Skin epidermis (tissue), 12 donors: ENCODE measurements at regions not wholly inside any gene's neighbourhood (a gene's known extent, or its start where the extent isn't known, plus 50 kb on each side); places are given as distances from the start of the nearest gene placed in this dataset.

Source experiments
- H3K27ac ChIP-seq, 21 experiments: fragments of 200-600 bp; sonication (generic) in 11 of 21; one replicate each; pipeline ENCODE4 v1.5.0; 2020; ENCODE audit warnings: mild to moderate bottlenecking in 3 of 21, inconsistent platforms in 2 of 21, moderate library complexity in 2 of 21
- H3K4me3 ChIP-seq, 7 experiments: fragments of 200-600 bp; sonication (generic) in 2 of 7; one replicate each; pipeline ENCODE4 v1.5.0; 2020; ENCODE audit warnings: inconsistent platforms in 2 of 7, mild to moderate bottlenecking in 2 of 7, moderate library complexity in 1 of 7

- Histone ChIP-seq H3K4me3 (no peak overlapping the region), H3K27ac (no peak overlapping the region)
These were observed 740.5 kb downstream of the BRD1 start for GRCh38 chr22:49087198-49087597.

- H3K4me3 ChIP-seq: no peak overlapping the region
- H3K27ac ChIP-seq: no peak overlapping the region
These were observed 741.0 kb downstream of the BRD1 start for GRCh38 chr22:49086606-49087157.

DNA sequence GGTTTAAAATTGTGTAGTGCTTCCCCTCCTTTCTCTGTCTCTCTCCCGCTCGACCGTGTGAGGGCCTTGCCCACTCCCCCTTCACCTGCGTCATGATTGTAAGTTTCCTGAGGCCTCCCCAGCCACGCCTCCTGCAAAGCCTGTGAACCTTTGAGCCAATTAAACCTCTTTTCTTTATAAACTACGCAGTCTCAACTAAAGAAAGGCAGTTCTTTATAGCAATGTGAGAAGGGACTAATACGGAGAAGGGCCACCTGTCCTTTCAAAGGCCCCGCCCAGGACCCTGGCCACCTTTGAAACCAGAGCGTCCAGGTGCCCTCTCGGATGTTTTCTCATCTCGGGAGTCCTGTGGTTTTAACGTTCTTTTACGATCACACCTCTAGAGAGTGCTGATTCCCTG lies 741.5 kb downstream of the BRD1 start:
- Histone ChIP-seq H3K4me3 (no peak overlapping the region), H3K27ac (no peak overlapping the region)

DNA sequence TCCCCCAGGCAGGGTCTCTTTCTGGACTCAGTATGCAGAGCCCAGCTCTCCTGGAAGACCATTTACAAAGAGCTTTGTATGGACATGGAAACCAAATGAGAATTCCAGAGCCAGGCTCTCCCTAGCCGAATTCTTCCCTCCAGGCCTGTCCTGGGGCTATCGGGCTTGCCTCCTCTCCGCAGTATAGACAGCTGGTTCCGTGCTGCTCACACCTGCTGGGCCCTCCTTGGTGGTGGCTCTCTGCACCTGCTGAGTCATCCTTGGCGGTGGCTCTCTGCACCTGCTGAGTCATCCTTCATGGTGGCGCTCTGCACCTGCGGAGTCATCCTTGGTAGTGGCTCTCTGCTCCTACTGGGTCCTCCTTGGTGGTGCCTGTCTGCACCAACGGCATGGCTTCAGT lies 743.5 kb downstream of the BRD1 start:
- no peak overlapping the region for H3K27ac ChIP-seq
- no peak overlapping the region for H3K4me3 ChIP-seq

- Histone ChIP-seq H3K27ac (no peak overlapping the region), H3K4me3 (no peak overlapping the region)
These were observed 744.1 kb downstream of the BRD1 start for GRCh38 chr22:49083607-49084006.

- H3K27ac ChIP-seq: no peak overlapping the region
- no peak overlapping the region for H3K4me3 ChIP-seq
These were observed 745.2 kb downstream of the BRD1 start for GRCh38 chr22:49082451-49082850.

- Histone ChIP-seq H3K4me3 (no peak overlapping the region), H3K27ac (no peak overlapping the region)
These were observed 745.7 kb downstream of the BRD1 start for GRCh38 chr22:49081926-49082325.

- no peak overlapping the region for H3K27ac ChIP-seq
These were observed 746.4 kb downstream of the BRD1 start for GRCh38 chr22:49081261-49081666.

GRCh38 chr22:49080631-49081030 lies 747.0 kb downstream of the BRD1 start:
- Histone ChIP-seq H3K27ac (no peak overlapping the region), H3K4me3 (no peak overlapping the region)

More at GRCh38 chr22:49081261-49081666, 746.4 kb downstream of the BRD1 start:
- no peak overlapping the region for H3K4me3 ChIP-seq

DNA sequence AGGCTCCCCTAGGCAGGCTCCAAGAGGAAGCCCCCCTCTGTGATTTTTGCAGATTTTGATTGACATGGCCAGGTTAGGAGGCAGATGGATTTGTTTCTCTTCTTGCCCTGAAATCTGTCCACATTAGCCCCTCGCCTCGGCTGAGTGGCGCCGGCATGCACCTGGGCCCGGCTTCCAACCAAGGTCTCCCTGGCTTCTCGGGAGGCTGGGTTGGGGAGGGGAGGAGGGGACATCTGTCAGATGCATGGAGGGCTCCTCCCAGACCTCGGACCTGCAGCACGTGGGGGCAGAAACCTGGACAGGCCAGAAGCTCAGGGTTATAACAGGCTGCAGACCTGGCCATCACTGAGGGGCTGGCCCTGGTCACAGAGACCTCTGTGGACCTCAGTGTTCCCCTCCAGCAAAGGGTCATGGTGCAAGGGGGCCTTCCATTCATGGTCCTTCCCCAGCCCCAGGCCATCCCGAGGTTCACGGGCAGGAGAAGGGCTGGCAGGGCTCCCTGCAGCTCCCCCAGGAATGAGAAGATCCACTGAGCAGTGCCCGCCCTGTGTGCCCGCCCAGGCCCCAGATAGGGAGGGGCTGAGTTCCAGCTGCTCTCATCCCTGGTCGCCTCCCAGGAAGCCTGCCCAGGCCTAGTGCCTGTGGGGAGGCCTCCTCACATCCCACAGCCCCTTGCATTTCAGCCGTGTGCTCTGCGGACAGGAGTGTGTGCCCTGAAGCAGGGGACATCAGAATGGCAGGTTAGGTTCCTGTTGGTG lies 747.8 kb downstream of the BRD1 start:
- Histone ChIP-seq H3K27ac (no peak overlapping the region), H3K4me3 (no peak overlapping the region)

DNA sequence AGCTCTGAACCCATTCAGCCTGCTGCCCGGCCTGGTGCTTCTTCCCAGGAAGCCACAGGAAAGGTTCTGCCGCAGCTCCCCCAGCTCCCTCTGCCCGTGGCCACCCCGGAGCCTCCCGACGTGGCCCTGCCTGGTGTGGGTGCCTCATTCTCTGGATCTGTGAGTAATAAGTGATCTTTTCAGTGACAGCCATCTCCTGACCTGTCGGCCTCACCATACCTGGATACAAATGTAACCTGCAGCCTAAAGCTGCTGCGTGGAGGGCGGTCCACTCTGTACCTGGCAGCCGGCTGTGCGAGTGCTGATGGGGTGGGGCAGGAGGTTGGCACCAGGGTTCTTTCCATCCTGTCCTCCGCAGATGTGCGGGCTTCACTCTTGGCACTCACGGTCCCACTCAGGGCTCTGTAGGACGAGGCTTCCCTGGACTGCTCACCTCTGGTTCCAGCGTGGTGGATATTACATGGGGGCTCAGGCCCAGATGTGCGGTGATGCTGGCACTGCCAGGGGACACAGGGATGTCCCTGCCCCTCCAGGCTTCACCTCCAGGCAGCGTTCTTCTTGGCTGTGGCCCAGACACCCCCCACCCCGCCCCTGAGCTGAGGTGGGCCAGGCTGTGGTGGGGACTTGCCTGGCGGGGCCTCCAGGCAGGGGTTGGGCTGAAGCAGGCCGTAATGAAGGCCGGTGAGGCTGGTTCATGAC lies 748.5 kb downstream of the BRD1 start:
- H3K4me3 ChIP-seq: no peak overlapping the region
- H3K27ac ChIP-seq: no peak overlapping the region

- no peak overlapping the region for H3K4me3 ChIP-seq
- H3K27ac ChIP-seq: no peak overlapping the region
These were observed 749.5 kb downstream of the BRD1 start for GRCh38 chr22:49078076-49078710.

GRCh38 chr22:49077586-49077985 lies 750.1 kb downstream of the BRD1 start:
- H3K4me3 ChIP-seq: no peak overlapping the region
- H3K27ac ChIP-seq: no peak overlapping the region

DNA sequence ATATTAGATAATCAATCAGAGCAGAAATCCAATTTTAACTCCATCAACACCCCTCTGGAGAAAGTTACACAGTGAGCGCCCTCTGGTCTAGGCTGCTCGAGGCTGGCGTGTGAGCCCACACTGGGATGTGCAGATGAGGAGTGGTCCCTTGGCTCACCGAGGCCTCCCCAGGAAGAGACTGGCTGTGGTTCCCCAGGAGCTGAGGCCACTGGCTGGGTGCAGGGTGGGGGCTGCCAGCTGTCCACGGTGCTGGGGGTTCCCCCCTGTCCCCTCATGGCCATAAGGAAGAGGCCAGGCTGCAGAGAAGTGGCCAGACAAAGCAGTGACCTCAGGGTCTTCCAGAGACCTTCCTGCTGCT lies 750.7 kb downstream of the BRD1 start:
- Histone ChIP-seq H3K4me3 (no peak overlapping the region), H3K27ac (no peak overlapping the region)

DNA sequence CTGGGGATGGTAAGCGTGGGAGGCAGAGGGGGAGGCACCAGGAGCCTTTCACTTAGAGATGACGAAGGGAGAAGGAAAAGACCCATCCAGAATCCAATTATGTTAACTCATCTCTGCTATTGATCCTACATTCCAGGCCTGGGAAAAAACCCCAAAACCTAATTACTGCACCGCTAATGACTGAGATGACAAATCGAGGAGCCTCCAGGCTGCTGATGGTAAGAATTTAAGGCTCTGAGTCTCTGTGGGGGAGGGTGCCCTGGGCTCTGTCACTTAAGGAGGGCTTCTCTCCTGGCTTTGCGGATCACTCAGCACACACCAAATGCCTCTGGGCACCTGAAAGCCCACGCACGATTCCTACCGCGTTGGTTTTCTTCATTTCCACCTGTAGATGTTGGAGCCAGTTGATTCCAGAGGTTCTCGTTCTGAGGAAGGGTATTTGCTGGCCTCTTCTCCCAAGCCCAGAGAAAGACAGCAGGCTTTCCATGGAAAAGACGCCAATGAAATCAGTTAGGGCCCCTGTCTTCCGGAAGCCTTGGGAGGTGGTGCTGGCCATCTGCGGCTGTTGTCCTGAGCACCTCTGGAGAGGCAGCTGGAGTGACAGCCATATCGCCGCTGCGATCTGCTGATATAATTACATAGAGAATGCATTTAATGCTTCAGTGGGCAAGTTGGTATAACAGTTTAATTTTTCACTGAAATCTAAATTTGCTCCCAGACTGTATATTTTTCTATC lies 751.2 kb downstream of the BRD1 start:
- no peak overlapping the region for H3K4me3 ChIP-seq
- H3K27ac ChIP-seq: no peak overlapping the region

DNA sequence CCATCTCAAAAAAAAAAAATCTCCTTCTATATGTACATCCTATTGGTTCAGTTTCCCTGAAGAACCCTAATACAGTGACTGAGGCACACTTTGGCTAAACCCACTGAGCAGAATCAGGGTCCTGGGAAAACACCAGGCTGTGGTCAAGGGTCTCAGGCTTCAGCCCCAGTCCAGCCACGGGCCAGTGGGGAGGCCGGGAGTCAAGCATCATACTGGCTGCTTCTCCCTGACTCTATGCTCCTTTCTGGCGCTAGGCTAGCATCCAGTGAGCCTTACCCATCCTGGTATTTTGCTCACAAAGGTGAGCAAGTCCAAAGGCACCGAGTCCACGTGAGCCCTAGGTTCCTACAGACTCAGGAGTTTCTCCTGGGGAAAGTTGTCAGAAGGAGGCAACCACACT lies 752.5 kb downstream of the BRD1 start:
- Histone ChIP-seq H3K27ac (no peak overlapping the region), H3K4me3 (no peak overlapping the region)

GRCh38 chr22:49073873-49074417 lies 753.7 kb downstream of the BRD1 start:
- Histone ChIP-seq H3K4me3 (no peak overlapping the region), H3K27ac (no peak overlapping the region)

DNA sequence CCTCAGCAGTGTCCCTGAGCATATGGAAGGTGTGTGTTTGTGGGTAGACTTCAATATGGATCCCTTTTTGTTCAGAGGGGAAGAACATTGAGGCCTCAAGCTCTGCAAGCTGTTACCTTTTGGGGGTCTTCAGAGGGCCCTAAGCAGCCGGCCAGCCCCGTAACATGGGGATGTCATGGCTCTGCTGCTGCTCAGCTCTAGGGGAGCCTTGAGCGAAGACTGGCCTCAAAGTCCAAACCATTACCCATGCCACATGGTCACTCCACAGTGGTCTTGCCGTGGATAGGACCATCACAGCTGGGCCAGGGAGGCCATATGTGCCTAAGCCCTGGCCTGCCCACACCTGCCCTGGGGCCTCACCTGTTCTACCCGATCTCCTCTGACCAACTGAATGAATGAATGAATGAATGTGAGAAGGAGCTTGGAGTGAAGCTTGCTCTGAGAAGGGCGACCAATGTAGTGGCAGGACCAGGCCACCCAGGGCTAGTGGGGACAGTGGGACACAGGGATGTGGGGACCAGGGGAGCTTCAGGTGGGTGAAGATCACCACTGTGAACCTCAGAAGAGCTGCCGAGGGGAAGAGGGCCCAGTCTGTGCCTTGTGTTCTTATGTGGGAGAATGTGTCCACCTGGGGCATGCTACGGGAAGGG lies 754.6 kb downstream of the BRD1 start:
- Histone ChIP-seq H3K4me3 (no peak overlapping the region), H3K27ac (no peak overlapping the region)

- Histone ChIP-seq H3K4me3 (no peak overlapping the region), H3K27ac (no peak overlapping the region)
These were observed 757.2 kb downstream of the BRD1 start for GRCh38 chr22:49070501-49070900.
